ENCODE measurements at regions not wholly inside any gene's neighbourhood (a gene's known extent, or its start where the extent isn't known, plus 50 kb on each side); places are given as distances from the start of the nearest gene placed in this dataset.

GRCh38 chr5:24397601-24398000 lies 247.2 kb downstream of the CDH10 start:
- TF ChIP-seq CTCF (IDR thresholded peaks at IDR 0.05 in 4 of 5, conservative IDR thresholded peaks at IDR 0.05 in 1 of 5) (no peak), POLR2A (IDR thresholded peaks at IDR 0.05) (no peak)
